MM.1S (cell line): ENCODE measurements at regions not wholly inside any gene's neighbourhood (a gene's known extent, or its start where the extent isn't known, plus 50 kb on each side); places are given as distances from the start of the nearest gene placed in this dataset.

Source experiments
- EZH2 ChIP-seq: fragments of 300-600 bp; sonication (generic); optimal IDR thresholded peaks from 2 replicates; pipeline ENCODE3; 2017; ENCODE audit warnings: low read depth, mild to moderate bottlenecking, antibody characterized with exemption, low read length, mixed read lengths
- EZH2phosphoT487 ChIP-seq: fragments of 300-600 bp; sonication (generic); IDR thresholded peaks from 2 replicates; pipeline ENCODE4 v1.6.1; 2018; ENCODE audit warnings: antibody characterized with exemption, low read length
- TF ChIP-seq, protein P1 (sequence below): fragments of 300-600 bp; sonication (generic); IDR thresholded peaks from 2 replicates; pipeline ENCODE4 v1.5.1; 2016; ENCODE audit warnings: antibody characterized with exemption, low read length, mixed read lengths

DNA sequence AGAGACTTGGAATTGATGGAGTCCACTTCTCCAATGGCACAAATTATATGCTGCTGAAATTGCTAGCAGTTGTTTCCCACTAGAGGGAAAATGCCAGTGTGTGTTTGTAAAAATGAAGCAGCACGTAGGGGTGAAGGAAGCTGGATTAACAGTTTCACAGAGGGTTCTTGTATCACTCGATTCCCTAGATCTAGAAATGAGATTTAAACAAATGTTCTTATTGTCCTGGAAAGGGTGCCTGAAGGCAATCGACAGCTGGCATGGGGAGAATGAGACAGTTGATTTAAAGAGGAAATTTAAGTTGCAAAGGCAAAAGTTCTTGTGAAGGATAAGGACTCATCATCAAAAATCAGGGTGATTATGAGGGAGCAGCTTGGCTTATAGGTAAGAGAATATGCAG, 234.8 kb upstream of the ARPP21 start:
- TF ChIP-seq, protein P1, sequence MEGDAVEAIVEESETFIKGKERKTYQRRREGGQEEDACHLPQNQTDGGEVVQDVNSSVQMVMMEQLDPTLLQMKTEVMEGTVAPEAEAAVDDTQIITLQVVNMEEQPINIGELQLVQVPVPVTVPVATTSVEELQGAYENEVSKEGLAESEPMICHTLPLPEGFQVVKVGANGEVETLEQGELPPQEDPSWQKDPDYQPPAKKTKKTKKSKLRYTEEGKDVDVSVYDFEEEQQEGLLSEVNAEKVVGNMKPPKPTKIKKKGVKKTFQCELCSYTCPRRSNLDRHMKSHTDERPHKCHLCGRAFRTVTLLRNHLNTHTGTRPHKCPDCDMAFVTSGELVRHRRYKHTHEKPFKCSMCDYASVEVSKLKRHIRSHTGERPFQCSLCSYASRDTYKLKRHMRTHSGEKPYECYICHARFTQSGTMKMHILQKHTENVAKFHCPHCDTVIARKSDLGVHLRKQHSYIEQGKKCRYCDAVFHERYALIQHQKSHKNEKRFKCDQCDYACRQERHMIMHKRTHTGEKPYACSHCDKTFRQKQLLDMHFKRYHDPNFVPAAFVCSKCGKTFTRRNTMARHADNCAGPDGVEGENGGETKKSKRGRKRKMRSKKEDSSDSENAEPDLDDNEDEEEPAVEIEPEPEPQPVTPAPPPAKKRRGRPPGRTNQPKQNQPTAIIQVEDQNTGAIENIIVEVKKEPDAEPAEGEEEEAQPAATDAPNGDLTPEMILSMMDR: no peak
- TF ChIP-seq EZH2phosphoT487 (no peak), EZH2 (no peak)
